AG08396 (cell line): ENCODE measurements at regions not wholly inside any gene's neighbourhood (a gene's known extent, or its start where the extent isn't known, plus 50 kb on each side); places are given as distances from the start of the nearest gene placed in this dataset.

ENCODE experiments used
- DNase-seq: peaks from one replicate; pipeline ENCODE4 v3.0.0; 2012; ENCODE audit warnings: low spot score, mixed read lengths

DNA sequence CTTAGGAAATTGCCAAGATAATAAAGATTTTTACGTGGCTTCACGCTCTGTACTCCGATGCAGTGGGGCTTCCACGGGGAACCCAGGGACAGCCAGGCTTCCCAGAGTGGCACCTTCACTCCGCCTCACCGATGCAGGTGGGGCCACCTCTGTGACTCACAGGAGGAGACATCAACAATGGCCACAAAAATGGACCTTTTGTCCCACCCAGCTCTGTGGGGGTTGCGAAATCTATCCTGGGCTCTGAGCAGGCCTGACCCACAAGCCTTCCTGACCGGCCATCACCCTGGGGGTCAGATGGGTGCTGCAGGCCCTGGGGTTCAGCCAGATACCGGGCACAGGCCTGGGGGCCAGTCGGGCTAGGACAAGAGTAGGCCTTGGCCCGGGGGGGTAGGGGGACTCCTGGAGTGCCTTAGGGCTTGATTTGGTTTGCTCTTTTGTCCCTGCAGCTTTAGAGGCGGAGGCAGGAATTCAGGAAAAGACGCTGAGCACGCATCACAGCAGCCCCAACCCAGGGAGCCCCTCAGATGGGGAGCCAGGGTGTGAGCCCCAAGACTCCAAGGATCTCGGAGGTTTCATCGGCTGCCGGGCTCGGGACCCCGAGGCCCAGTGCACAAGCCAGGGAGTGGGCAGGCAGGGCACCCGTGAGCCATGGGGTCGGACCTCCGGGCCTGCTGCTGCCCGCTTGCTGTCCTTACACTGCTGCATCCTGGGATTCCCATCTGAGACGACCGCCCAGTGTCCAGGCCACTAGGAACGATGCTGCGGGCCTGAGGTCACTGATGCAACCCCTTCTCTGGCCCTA is 136.5 kb upstream of the NKX1-1 start:
- DNase-seq = no peak

- no peak for DNase-seq
Measured at GRCh38 chr4:1542226-1542490, 135.9 kb upstream of the NKX1-1 start.

- DNase-seq = no peak
Measured at GRCh38 chr4:1541449-1542225, 135.4 kb upstream of the NKX1-1 start.

- no peak for DNase-seq
Measured at GRCh38 chr4:1540601-1541375, 134.5 kb upstream of the NKX1-1 start.

GRCh38 chr4:1539859-1540600 is 133.8 kb upstream of the NKX1-1 start:
- DNase-seq = no peak

- DNase-seq = no peak
Measured at GRCh38 chr4:1538941-1539772, 132.9 kb upstream of the NKX1-1 start.

DNA sequence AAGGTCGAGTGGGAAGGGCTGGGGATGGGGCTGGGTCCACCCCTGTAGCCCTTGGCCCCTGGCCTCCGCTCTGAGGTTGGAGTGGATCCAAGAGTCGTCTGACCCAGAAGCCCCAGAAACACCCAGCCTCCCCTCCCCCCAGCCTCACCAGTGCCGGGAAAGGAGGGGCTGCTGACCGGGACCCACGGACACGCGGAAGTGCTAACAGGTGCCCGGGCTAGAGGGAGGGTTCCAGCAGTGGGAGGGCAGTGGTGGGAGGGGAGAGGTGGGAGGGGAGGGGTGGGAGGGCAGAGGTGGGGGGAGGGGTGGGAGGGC is 131.8 kb upstream of the NKX1-1 start:
- DNase-seq = no peak

GRCh38 chr4:1537410-1538095 is 131.3 kb upstream of the NKX1-1 start:
- DNase-seq = no peak

- DNase-seq = no peak
Measured at GRCh38 chr4:1536579-1537409, 130.6 kb upstream of the NKX1-1 start.

GRCh38 chr4:1535926-1536578 is 129.8 kb upstream of the NKX1-1 start:
- DNase-seq = no peak

DNA sequence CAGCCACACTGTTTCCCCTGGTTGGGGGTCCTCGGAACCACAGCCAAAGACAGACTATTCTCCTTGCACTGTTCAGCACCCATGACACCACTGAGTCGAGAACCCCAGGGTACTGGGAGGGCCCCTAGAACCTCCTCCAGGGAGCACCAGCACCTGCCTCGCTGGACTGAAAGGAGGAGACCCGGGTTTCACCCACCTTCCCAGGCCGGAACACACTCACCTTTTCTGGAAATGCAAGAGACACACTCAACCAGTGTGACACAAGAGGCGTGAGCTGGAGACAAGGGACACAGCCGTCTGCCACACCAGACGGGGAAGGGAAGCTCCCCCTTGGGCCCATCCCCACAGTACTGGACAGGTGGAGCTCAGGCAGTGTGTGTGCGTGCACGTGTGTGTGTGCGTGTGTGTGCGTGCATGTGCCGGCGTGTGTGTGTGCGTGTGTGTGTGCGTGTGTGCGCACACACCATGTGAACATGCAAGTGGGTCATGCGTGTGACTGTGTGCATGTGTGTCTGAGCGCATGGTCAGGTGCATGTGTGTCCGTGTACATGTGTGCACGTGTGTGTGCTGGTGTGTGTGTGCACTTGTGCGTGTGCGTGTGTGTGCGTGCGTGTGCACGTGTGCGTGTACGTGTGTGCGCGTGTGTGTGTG is 128.8 kb upstream of the NKX1-1 start:
- DNase-seq = no peak

DNA sequence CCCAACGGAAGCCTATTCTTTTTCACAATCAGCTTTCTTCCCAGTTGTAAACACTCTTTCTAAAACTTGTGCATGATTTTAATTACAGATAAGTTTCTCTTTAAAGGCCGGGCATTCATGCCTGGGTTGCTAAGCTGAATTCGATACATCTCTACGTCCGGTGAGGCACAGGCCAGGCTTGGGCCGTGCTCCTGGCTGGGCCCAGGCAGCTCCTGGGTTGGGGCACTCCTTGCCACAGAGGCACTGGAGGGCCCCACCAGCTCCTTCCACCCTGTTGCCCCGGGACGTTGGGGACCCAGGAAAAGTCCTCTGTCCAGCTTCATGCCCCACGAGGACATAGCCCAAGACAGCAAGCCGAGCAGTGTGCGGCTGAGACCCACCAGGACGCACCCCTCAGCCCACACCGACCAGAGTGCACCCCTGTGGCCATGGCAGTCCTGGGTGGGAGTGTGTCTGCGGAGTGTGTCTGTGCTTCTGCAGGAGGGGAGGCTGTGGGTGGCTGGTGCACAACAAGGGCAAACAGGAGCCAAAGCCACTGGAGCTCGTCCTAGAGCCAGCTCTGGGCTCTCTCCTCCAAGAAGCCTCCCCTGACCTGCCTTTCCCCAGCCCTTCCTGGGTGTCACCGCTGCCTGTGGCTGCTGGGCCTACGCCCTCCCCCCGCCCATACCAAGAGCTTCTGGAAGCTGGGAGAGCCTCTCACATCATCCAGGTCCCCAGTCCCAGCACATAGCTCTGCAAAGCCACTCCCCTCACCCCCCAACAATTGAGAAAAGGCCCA is 128.0 kb upstream of the NKX1-1 start:
- no peak for DNase-seq

- no peak for DNase-seq
Measured at GRCh38 chr4:1533501-1534064, 127.3 kb upstream of the NKX1-1 start.

DNA sequence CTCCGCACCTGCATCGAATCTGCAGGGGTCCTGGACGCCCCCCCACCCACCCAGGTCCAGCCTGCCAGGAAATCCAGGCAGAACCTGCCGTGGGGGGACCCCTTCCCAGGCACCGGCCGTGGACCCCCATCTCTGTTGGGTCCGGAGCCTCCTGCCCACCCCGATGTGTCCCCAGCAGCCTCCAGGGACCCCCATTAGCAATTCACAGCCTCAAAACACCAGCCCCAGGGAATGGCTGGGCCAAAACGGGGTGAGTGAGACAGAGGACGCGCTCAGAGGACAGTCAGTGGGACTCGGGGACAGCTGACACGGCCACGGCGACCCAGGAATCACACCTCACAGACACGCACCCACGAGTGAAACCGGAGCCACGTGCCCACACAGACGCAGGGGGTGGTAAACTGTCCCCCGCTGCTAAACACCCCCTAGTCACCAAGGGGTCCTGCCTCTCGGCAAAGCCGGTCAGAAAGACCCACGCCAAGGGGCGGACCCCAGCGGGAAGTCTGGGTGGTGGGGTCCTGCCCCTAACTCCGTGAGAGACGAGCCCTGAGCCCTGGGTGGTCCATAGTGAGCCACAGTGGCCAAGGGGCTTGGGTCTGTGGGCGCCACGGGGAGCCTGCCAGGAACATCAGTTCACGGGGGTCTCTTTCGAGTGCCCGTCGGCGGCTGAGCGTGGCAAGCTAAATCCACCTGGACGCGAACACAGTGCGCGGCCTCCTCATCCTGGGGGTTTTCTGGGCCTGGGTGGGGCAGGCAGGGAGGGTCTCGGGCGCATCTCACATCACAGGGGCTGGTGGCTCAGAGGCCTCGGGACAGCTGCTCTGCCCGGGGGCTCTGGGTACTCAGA is 126.5 kb upstream of the NKX1-1 start:
- no peak for DNase-seq

DNA sequence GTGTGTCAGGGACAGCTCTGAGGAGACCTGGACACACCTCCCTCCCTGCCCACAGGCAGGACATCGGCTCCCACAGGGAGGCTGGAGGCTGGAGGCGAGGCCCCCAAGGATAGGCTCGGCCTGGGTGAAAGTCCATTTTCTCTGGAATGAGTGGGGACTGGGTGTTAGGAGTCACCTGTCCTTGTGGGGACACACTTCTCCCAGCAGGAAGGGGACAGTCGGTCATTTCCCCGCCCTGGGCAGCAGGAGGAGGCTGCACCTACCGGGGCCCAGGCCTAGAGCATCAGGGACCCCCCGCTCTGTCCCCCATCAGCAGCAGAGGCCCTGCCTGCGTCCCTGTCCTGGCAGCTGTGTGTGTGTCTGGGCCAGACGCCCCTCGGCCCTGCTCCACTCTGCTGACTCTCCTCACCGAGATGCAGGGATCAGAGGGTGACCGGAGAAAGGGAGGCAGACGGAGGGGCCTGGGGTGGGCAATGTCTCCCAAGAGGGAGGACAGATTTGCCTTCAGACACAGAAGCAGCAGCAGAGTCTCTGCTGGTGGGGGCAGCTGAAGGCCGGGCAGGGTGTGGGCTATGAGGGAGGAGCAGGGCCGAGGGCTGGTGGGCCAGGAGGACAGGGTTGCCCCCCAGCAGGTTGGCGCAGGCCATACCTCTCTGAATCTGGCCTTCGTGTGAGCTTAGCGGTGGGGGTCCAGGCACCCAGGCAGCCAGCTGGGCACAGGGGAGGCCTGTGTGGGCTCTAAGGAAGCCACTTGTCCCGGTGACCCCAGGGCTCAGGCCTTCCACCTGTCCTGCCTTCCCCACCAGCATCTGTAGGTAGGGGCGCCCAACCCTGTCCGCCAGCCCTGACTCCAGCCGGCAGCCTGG is 125.7 kb upstream of the NKX1-1 start:
- DNase-seq = no peak

DNA sequence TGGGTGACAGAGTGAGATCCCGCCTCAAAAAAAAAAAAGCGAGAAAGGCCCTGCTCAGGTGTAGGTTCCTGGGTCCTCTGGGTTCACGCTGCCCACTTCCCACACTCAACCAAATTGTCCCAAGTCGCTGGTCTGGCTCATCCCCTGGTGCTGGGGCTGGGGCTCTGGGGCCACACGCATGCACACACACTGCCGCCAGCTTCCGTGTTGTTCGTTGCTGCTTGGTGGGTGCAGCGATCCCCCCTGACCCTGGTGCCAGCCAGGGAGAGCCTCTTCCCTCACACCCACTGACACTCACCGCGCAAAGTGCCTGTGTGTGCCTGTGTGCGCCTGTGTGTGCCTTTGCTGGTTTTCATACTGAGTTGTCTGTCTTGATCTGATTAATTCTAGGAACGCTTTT is 124.1 kb upstream of the NKX1-1 start:
- DNase-seq = no peak
